ENCODE measurements at regions not wholly inside any gene's neighbourhood (a gene's known extent, or its start where the extent isn't known, plus 50 kb on each side); places are given as distances from the start of the nearest gene placed in this dataset.
A peak's percentile ranks its signal among the peaks of the same experiment; 100 is the strongest.
"Not testable (repeated sequence)": the region's sequence is repeated elsewhere in the genome, so short reads cannot be mapped to it uniquely, and the experiment has no call there.

GRCh38 chr9:17083258-17083657, 51.6 kb upstream of the CNTLN start:
- no peak for DNase-seq

GRCh38 chr9:17082343-17083064, 52.3 kb upstream of the CNTLN start:
- DNase-seq, result no peak

GRCh38 chr9:17081814-17082213, 53.0 kb upstream of the CNTLN start:
- DNase-seq, result no peak

- no peak for DNase-seq
Measured at GRCh38 chr9:17081351-17081750, 53.5 kb upstream of the CNTLN start.

- peak; percentile 28 for DNase-seq
Measured at GRCh38 chr9:17075758-17076485, 58.9 kb upstream of the CNTLN start.

GRCh38 chr9:17075146-17075757, 59.6 kb upstream of the CNTLN start:
- DNase-seq, result no peak

GRCh38 chr9:17072563-17072962, 62.3 kb upstream of the CNTLN start:
- not testable (repeated sequence) for DNase-seq

GRCh38 chr9:17068671-17069070, 66.2 kb upstream of the CNTLN start:
- no peak for DNase-seq

- peak; percentile 85 for DNase-seq
Measured at GRCh38 chr9:17065062-17065461, 69.8 kb upstream of the CNTLN start.

GRCh38 chr9:17064558-17064957, 70.3 kb upstream of the CNTLN start:
- peak; percentile 81 for DNase-seq

GRCh38 chr9:17063535-17064135, 71.2 kb upstream of the CNTLN start:
- DNase-seq, result peak; percentile 91

GRCh38 chr9:17062497-17062896, 72.3 kb upstream of the CNTLN start:
- DNase-seq, result no peak

- no peak for DNase-seq
Measured at GRCh38 chr9:17060450-17060849, 74.4 kb upstream of the CNTLN start.

GRCh38 chr9:17059465-17059864, 75.4 kb upstream of the CNTLN start:
- no peak for DNase-seq

GRCh38 chr9:17057729-17058128, 77.1 kb upstream of the CNTLN start:
- DNase-seq, result no peak

- DNase-seq, result no peak
Measured at GRCh38 chr9:17052626-17053025, 82.2 kb upstream of the CNTLN start.

GRCh38 chr9:17045381-17045940, 89.4 kb upstream of the CNTLN start:
- DNase-seq, result no peak

GRCh38 chr9:17031546-17031945, 103.3 kb upstream of the CNTLN start:
- DNase-seq, result no peak

GRCh38 chr9:17025281-17025680, 109.6 kb upstream of the CNTLN start:
- DNase-seq, result no peak

GRCh38 chr9:17024129-17024528, 110.7 kb upstream of the CNTLN start:
- no peak for DNase-seq

GRCh38 chr9:17021387-17021970, 113.4 kb upstream of the CNTLN start:
- no peak for DNase-seq

GRCh38 chr9:17019398-17019797, 115.4 kb upstream of the CNTLN start:
- no peak for DNase-seq
